OCI-LY1 (cell line): ENCODE measurements at regions not wholly inside any gene's neighbourhood (a gene's known extent, or its start where the extent isn't known, plus 50 kb on each side); places are given as distances from the start of the nearest gene placed in this dataset.
A peak's percentile ranks its signal among the peaks of the same experiment; 100 is the strongest.

Experiments
- H2AFZ ChIP-seq: fragments of 200-600 bp; sonication (generic), shearing (Covaris generic); 2 replicates; pipeline ENCODE4 v1.6.0; 2014; ENCODE audit warnings: antibody characterized with exemption, mild to moderate bottlenecking, low read length
- H3F3A ChIP-seq: fragments of 200-600 bp; sonication (generic), shearing (Covaris generic); 2 replicates; pipeline ENCODE4 v1.6.0; 2014; ENCODE audit warnings: mild to moderate bottlenecking, antibody characterized with exemption, low read length, moderate library complexity; ENCODE audit not compliant: insufficient read depth
- H3K27ac ChIP-seq: fragments of 200-600 bp; sonication (generic); 2 replicates; pipeline ENCODE4 v1.5.1; 2014; ENCODE audit warnings: low read length, mixed run types, mild to moderate bottlenecking, low read depth; ENCODE audit not compliant: poor library complexity, severe bottlenecking
- H3K27me3 ChIP-seq: fragments of 200-600 bp; sonication (generic); 2 replicates; pipeline ENCODE4 v1.6.0; 2014; ENCODE audit warnings: antibody characterized with exemption, mild to moderate bottlenecking, low read length, moderate library complexity; ENCODE audit not compliant: insufficient read depth
- H3K36me3 ChIP-seq: fragments of 200-600 bp; sonication (generic); 2 replicates; pipeline ENCODE4 v1.6.1; 2014; ENCODE audit warnings: mild to moderate bottlenecking, antibody characterized with exemption, low read length, moderate library complexity, mixed read lengths; ENCODE audit not compliant: insufficient read depth
- H3K4me1 ChIP-seq: fragments of 200-600 bp; sonication (generic); 2 replicates; pipeline ENCODE4 v1.5.1; 2014; ENCODE audit warnings: mild to moderate bottlenecking, low read length, moderate library complexity; ENCODE audit not compliant: insufficient read depth, severe bottlenecking
- H3K4me2 ChIP-seq: fragments of 200-600 bp; sonication (generic), shearing (Covaris generic); 2 replicates; pipeline ENCODE4 v1.6.1; 2014; ENCODE audit warnings: low read length
- H3K4me3 ChIP-seq: fragments of 200-600 bp; sonication (generic); 2 replicates; pipeline ENCODE4 v1.5.1; 2014; ENCODE audit warnings: low read length, low read depth, mild to moderate bottlenecking, mixed read lengths; ENCODE audit not compliant: poor library complexity, severe bottlenecking
- H3K79me2 ChIP-seq: fragments of 200-600 bp; shearing (Covaris generic); 2 replicates; pipeline ENCODE4 v1.6.1; 2016; ENCODE audit warnings: mixed run types, low read length, mixed read lengths; ENCODE audit not compliant: insufficient read depth
- H3K9ac ChIP-seq: fragments of 200-600 bp; sonication (generic), shearing (Covaris generic); 2 replicates; pipeline ENCODE4 v1.6.1; 2014; ENCODE audit warnings: mild to moderate bottlenecking, low read length, mixed read lengths
- H3K9me2 ChIP-seq: fragments of 200-600 bp; sonication (generic), shearing (Covaris generic); 2 replicates; pipeline ENCODE4 v1.6.1; 2014; ENCODE audit warnings: low read depth, mild to moderate bottlenecking, low read length, mixed read lengths
- H3K9me3 ChIP-seq: fragments of 200-600 bp; shearing (Covaris generic); 2 replicates; pipeline ENCODE4 v1.6.1; 2014; ENCODE audit warnings: low read length, mixed read lengths
- H4K20me1 ChIP-seq: fragments of 200-600 bp; sonication (generic), shearing (Covaris generic); 2 replicates; pipeline ENCODE4 v1.6.0; 2016; ENCODE audit warnings: mild to moderate bottlenecking, low read length; ENCODE audit not compliant: insufficient read depth
- EZH2 ChIP-seq: fragments of 200-600 bp; sonication (generic), shearing (Covaris generic); IDR thresholded peaks from 2 replicates; pipeline ENCODE4 v1.8.0; 2017; ENCODE audit warnings: borderline replicate concordance, mixed run types, mild to moderate bottlenecking, antibody characterized with exemption, low read length, moderate library complexity, mixed read lengths
- TF ChIP-seq, protein P1 (sequence below): fragments of 200-600 bp; sonication (generic), shearing (Covaris generic); IDR thresholded peaks from 2 replicates; pipeline ENCODE4 v1.5.1; 2017; ENCODE audit warnings: mild to moderate bottlenecking, antibody characterized with exemption, low read length, moderate library complexity, mixed read lengths

DNA sequence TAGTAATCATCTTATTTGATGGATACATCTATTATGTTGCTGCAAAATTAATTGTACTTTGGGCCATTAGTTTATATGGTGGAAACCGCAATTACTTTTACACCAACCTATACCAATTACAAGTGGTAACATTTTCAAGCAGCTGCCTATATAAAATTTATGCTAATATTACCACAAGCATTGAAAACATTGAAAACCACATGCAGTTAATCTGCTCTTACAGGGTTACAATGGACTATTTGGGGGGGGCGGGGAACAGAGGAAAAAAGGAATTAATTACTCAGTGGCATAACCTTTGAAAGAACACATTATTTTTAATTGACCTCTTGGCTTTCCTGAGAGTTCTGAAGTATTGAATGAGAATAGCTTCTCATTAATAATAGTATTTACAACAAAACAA, 1793.2 kb downstream of the NCAM2 start:
- Histone ChIP-seq H3K4me3 (no peak overlapping the region), H3K36me3 (no peaks in the 10 kb centered on the region), H3K9ac (no peak overlapping the region)

DNA sequence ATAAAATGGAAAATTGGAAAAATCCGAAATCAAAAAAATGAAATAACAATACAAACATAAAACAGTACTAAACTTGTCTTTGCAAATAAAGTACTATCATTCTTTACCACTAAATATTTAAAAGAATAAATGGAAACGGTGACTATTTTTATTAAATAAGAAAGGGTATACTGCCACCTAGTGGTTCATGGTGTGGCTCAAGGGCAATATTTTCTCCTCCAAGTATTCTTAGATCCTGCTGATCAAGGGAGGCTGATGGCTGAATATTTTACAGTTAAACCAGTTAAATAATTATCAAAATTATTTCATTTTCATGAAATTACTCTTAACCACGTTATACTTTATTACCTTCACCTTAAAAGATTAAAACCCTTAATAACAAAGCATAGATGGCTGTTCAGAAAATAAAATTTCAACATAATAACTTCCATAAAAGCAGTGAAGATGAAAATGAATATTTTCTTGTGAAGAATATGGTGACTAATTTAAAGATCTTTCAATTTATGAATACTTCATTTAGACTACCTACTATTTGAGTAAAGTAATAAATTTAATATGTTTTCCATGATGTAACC, 1793.9 kb downstream of the NCAM2 start:
- no peak for TF ChIP-seq EZH2
- TF ChIP-seq, protein P1, sequence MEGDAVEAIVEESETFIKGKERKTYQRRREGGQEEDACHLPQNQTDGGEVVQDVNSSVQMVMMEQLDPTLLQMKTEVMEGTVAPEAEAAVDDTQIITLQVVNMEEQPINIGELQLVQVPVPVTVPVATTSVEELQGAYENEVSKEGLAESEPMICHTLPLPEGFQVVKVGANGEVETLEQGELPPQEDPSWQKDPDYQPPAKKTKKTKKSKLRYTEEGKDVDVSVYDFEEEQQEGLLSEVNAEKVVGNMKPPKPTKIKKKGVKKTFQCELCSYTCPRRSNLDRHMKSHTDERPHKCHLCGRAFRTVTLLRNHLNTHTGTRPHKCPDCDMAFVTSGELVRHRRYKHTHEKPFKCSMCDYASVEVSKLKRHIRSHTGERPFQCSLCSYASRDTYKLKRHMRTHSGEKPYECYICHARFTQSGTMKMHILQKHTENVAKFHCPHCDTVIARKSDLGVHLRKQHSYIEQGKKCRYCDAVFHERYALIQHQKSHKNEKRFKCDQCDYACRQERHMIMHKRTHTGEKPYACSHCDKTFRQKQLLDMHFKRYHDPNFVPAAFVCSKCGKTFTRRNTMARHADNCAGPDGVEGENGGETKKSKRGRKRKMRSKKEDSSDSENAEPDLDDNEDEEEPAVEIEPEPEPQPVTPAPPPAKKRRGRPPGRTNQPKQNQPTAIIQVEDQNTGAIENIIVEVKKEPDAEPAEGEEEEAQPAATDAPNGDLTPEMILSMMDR, result peak; percentile 63
- no peaks in the 10 kb centered on the region for H3K79me2 ChIP-seq

More for the DNA sequence above, 1793.2 kb downstream of the NCAM2 start:
- no peaks in the 10 kb centered on the region for H4K20me1 ChIP-seq
- H3K4me2 ChIP-seq, result no peak overlapping the region
- H3K79me2 ChIP-seq, result no peaks in the 10 kb centered on the region
- no peaks in the 10 kb centered on the region for H3F3A ChIP-seq
- TF ChIP-seq, protein P1, result no peak
- no peak overlapping the region for H3K27ac ChIP-seq
- H2AFZ ChIP-seq, result no peak overlapping the region
- no peaks in the 10 kb centered on the region for H3K9me2 ChIP-seq
- H3K27me3 ChIP-seq, result no peaks in the 10 kb centered on the region
- no peaks in the 10 kb centered on the region for H3K9me3 ChIP-seq
- peaks cover 18% of the 10 kb centered on the region for H3K4me1 ChIP-seq

DNA sequence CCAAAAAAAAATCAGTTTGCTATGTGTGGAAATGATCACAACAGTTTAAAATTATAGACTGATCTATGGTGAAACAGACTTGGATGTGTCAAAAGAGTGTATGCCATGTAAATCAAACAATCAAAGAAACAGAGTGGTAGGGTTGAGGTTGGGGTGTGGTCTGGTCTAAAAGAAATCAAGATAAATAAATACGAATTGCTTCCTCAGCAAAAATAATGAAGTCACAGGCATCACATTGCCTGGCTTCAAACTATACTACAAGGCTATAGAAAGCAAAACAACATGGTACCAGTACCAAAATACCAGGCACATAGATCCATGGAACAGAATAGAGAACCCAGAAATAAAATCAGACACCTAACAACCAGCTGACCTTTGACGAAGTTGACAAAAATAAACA, 1796.9 kb downstream of the NCAM2 start:
- TF ChIP-seq, protein P1, result no peak
- no peak for TF ChIP-seq EZH2
- Histone ChIP-seq H3K4me1 (peaks cover 19% of the 10 kb centered on the region), H3K27me3 (no peaks in the 10 kb centered on the region), H3K9me3 (no peaks in the 10 kb centered on the region), H3K79me2 (no peaks in the 10 kb centered on the region), H3K4me2 (no peak overlapping the region), H2AFZ (no peak overlapping the region), H3K27ac (no peak overlapping the region), H3K9me2 (no peaks in the 10 kb centered on the region), H3K36me3 (no peaks in the 10 kb centered on the region), H3K4me3 (no peak overlapping the region), H3K9ac (no peak overlapping the region), H3F3A (no peaks in the 10 kb centered on the region), H4K20me1 (no peaks in the 10 kb centered on the region)

More for the DNA sequence above, 1793.9 kb downstream of the NCAM2 start:
- H2AFZ ChIP-seq, result no peak overlapping the region
- no peak overlapping the region for H3K9ac ChIP-seq
- no peak overlapping the region for H3K27ac ChIP-seq
- H4K20me1 ChIP-seq, result no peaks in the 10 kb centered on the region
- no peak overlapping the region for H3K4me2 ChIP-seq
- H3F3A ChIP-seq, result no peaks in the 10 kb centered on the region
- H3K27me3 ChIP-seq, result no peaks in the 10 kb centered on the region
- H3K9me2 ChIP-seq, result no peaks in the 10 kb centered on the region
- no peaks in the 10 kb centered on the region for H3K36me3 ChIP-seq
- H3K4me3 ChIP-seq, result no peak overlapping the region
- H3K9me3 ChIP-seq, result no peaks in the 10 kb centered on the region
- H3K4me1 ChIP-seq, result peaks cover 19% of the 10 kb centered on the region
